IMR-90 (cell line): ENCODE measurements at regions not wholly inside any gene's neighbourhood (a gene's known extent, or its start where the extent isn't known, plus 50 kb on each side); places are given as distances from the start of the nearest gene placed in this dataset.

Source experiments
- ATAC-seq: fragments of 200-7000 bp; cut with Tn5 transposase; 2 replicates; pipeline ENCODE4 v1.9.1; 2020; ENCODE audit warnings: low read depth, mild to moderate bottlenecking, moderate library complexity
- BruUV-seq: library from RNA; stranded (reverse); fragments of 400-500 nt; replicated peaks from 2 replicates; lab custom pipeline; 2021; lab: Mats Ljungman, UMichigan
- CTCF ChIA-PET: fragments of 300-600 bp; formaldehyde crosslinking; extraction: SDS; loops from one replicate; lab custom pipeline; 2021; ENCODE audit warnings: antibody characterized with exemption; lab: Yijun Ruan, JAX
- POLR2A ChIA-PET: fragments of 300-600 bp; sonication (Branson Sonifier 250); formaldehyde crosslinking; loops from one replicate; lab custom pipeline; 2022; ENCODE audit warnings: antibody characterized with exemption; ENCODE audit not compliant: unreplicated experiment; lab: Charles Lee
- DNase-seq: peaks from one replicate; pipeline ENCODE4 v3.0.0; 2013
- H2AFZ ChIP-seq: replicated peaks from 2 replicates; pipeline ENCODE3; 2013; ENCODE audit warnings: low read length, mild to moderate bottlenecking; ENCODE audit not compliant: poor library complexity
- H2AK5ac ChIP-seq: 2 replicates; pipeline ENCODE4 v1.6.1; 2013; ENCODE audit warnings: low read depth, low read length, inconsistent platforms
- H2AK9ac ChIP-seq: replicated peaks from 2 replicates; pipeline ENCODE3; 2013; ENCODE audit warnings: mild to moderate bottlenecking, low read depth, low read length, moderate library complexity; ENCODE audit not compliant: poor library complexity
- H2BK120ac ChIP-seq: 2 replicates; pipeline ENCODE4 v1.6.1; 2013; ENCODE audit warnings: low read depth, low read length, inconsistent platforms
- H2BK15ac ChIP-seq: 3 replicates; pipeline ENCODE4 v1.6.1; 2013; ENCODE audit warnings: low read depth, low read length, inconsistent platforms
- H2BK20ac ChIP-seq: 2 replicates; pipeline ENCODE4 v1.6.1; 2013; ENCODE audit warnings: low read depth, mild to moderate bottlenecking, inconsistent platforms, low read length, moderate library complexity
- H2BK5ac ChIP-seq: 2 replicates; pipeline ENCODE4 v1.6.1; 2013; ENCODE audit warnings: mild to moderate bottlenecking, low read depth, low read length, inconsistent platforms; ENCODE audit not compliant: poor library complexity, severe bottlenecking
- H3K14ac ChIP-seq: replicated peaks from 2 replicates; pipeline ENCODE4 v1.6.1; 2013; ENCODE audit warnings: low read depth, low read length, inconsistent platforms
- H3K18ac ChIP-seq: 2 replicates; pipeline ENCODE4 v1.6.1; 2013; ENCODE audit warnings: low read depth, low read length, control low read depth
- H3K23ac ChIP-seq: 2 replicates; pipeline ENCODE4 v1.6.1; 2013; ENCODE audit warnings: low read depth, low read length, inconsistent platforms
- H3K27ac ChIP-seq: 2 replicates; pipeline ENCODE4 v1.5.1; 2013; ENCODE audit warnings: mild to moderate bottlenecking, control low read depth, low read length; ENCODE audit not compliant: insufficient read depth
- H3K27me3 ChIP-seq: 2 replicates; pipeline ENCODE4 v1.6.1; 2013; ENCODE audit warnings: low read length; ENCODE audit not compliant: control insufficient read depth, insufficient read depth
- H3K36me3 ChIP-seq: 2 replicates; pipeline ENCODE4 v1.6.1; 2013; ENCODE audit warnings: low read length, mixed read lengths; ENCODE audit not compliant: control insufficient read depth, insufficient read depth
- H3K4ac ChIP-seq: 2 replicates; pipeline ENCODE4 v1.6.1; 2013; ENCODE audit warnings: low read depth, low read length, inconsistent platforms
- H3K4me1 ChIP-seq: 2 replicates; pipeline ENCODE4 v1.6.1; 2013; ENCODE audit warnings: low read length, mixed read lengths; ENCODE audit not compliant: control insufficient read depth, insufficient read depth
- H3K4me2 ChIP-seq: 2 replicates; pipeline ENCODE4 v1.6.1; 2013; ENCODE audit warnings: low read depth, mild to moderate bottlenecking, control low read depth, low read length, moderate library complexity
- H3K4me3 ChIP-seq: 2 replicates; pipeline ENCODE4 v1.5.1; 2013; ENCODE audit warnings: low read depth, mild to moderate bottlenecking, control low read depth, low read length, moderate library complexity; ENCODE audit not compliant: insufficient read depth
- H3K56ac ChIP-seq: 2 replicates; pipeline ENCODE4 v1.6.1; 2013; ENCODE audit warnings: low read length, inconsistent platforms; ENCODE audit not compliant: insufficient read depth; ENCODE audit errors: extremely low read depth
- H3K79me1 ChIP-seq, 2 experiments: 2 replicates each; pipeline ENCODE4 v1.6.1; 2013; ENCODE audit warnings: low read length in 2 of 2, inconsistent platforms in 1 of 2, low read depth in 1 of 2
- H3K9ac ChIP-seq: 2 replicates; pipeline ENCODE4 v1.6.1; 2013; ENCODE audit warnings: low read depth, low read length, control low read depth
- H3K9me1 ChIP-seq: 2 replicates; pipeline ENCODE4 v1.6.1; 2013; ENCODE audit warnings: low read length, inconsistent platforms; ENCODE audit not compliant: insufficient read depth
- H3K9me3 ChIP-seq: 2 replicates; pipeline ENCODE4 v1.6.1; 2013; ENCODE audit warnings: low read length; ENCODE audit not compliant: control insufficient read depth, insufficient read depth
- H4K20me1 ChIP-seq: 2 replicates; pipeline ENCODE4 v1.6.1; 2013; ENCODE audit warnings: low read length, inconsistent platforms; ENCODE audit not compliant: insufficient read depth
- H4K5ac ChIP-seq: 2 replicates; pipeline ENCODE4 v1.6.1; 2013; ENCODE audit warnings: mild to moderate bottlenecking, low read depth, low read length, control low read depth
- H4K8ac ChIP-seq, 2 experiments: 2 replicates each; pipeline ENCODE4 v1.6.1; 2013; ENCODE audit warnings: low read depth in 2 of 2, low read length in 2 of 2, control low read depth in 1 of 2, inconsistent platforms in 1 of 2
- H4K91ac ChIP-seq: 2 replicates; pipeline ENCODE4 v1.6.1; 2013; ENCODE audit warnings: low read depth, low read length, inconsistent platforms; ENCODE audit not compliant: insufficient read depth
- CHD1 ChIP-seq: IDR thresholded peaks from 2 replicates; pipeline ENCODE4 v1.6.1; 2012; ENCODE audit warnings: low read depth, low read length, improper control_type of control experiment
- ELK1 ChIP-seq: fragments of 150-350 bp; IDR thresholded peaks from 2 replicates; pipeline ENCODE4 v1.6.1; 2016; ENCODE audit warnings: low read depth, mild to moderate bottlenecking, low read length, moderate library complexity, borderline replicate concordance
- FOS ChIP-seq: fragments of 150-350 bp; IDR thresholded peaks from 2 replicates; pipeline ENCODE4 v1.6.1; 2016; ENCODE audit warnings: low read depth, low read length
- MAZ ChIP-seq: IDR thresholded peaks from 2 replicates; pipeline ENCODE4 v1.6.1; 2012; ENCODE audit warnings: low read depth, mild to moderate bottlenecking, low read length, improper control_type of control experiment, moderate library complexity, borderline replicate concordance
- RFX5 ChIP-seq: IDR thresholded peaks from 2 replicates; pipeline ENCODE4 v1.8.0; 2012; ENCODE audit warnings: low read depth, mild to moderate bottlenecking, low read length, moderate library complexity
- dilution Hi-C: fragments of 300-500 bp; cut with HindIII; formaldehyde crosslinking; loops from one replicate; pipeline ENCODE4 v1.14.3; 2018; ENCODE audit warnings: low sequenced_read_pairs; ENCODE audit not compliant: unreplicated experiment
- in situ Hi-C: fragments of 300-500 bp; cut with MboI; formaldehyde crosslinking; loops from 3 replicates; pipeline ENCODE4 v1.14.3; 2019; ENCODE audit warnings: low sequenced_read_pairs, inconsistent platforms, mixed read lengths
- intact Hi-C: fragments of 100-400 bp; cut with micrococcal nuclease; formaldehyde crosslinking; loops from 2 replicates; pipeline ENCODE4 v1.10.0; 2022

DNA sequence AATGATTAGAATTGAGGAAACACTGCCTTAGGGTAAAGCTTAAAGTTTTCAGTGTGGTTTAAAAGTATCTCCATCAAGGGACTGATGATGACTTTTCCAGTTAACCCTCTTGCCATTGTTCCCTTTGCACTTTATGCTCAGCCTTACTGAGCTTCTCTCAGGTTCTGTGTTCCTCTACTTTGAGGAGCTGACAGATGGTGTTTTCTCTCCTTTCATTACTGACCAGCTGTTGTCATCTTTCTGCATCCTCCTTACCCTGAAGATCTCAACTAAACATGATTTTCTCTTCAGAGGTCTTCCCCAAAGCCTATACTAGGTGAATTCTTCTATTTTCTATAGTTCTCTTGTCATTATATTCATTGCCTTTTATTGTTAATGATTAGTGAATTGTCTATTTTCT is 475.6 kb upstream of the SYNCRIP start:
- dilution Hi-C loops, result no loop called here
- BruUV-seq, result no TSS peak

More for the DNA sequence above, 475.6 kb upstream of the SYNCRIP start:
- Histone ChIP-seq H2BK15ac (no peak overlapping the region), H3K18ac (no peak overlapping the region), H3K56ac (no peak overlapping the region), H3K4me3 (no peak overlapping the region), H2AFZ (no peak overlapping the region), H2BK120ac (no peak overlapping the region), H2AK5ac (no peak overlapping the region), H3K4ac (no peak overlapping the region), H2BK20ac (no peak overlapping the region), H3K27me3 (no peaks in the 10 kb centered on the region), H4K91ac (no peak overlapping the region), H4K20me1 (no peaks in the 10 kb centered on the region), H3K4me1 (no peaks in the 10 kb centered on the region), H4K8ac (no peak overlapping the region), H4K5ac (no peak overlapping the region), H3K9ac (no peak overlapping the region), H3K27ac (no peak overlapping the region), H3K36me3 (no peaks in the 10 kb centered on the region), H3K79me1 (no peaks in the 10 kb centered on the region), H3K4me2 (no peak overlapping the region), H3K9me3 (peaks cover 10% of the 10 kb centered on the region), H3K14ac (no peak overlapping the region), H2BK5ac (no peak overlapping the region), H2AK9ac (no peak overlapping the region), H3K23ac (no peak overlapping the region), H3K9me1 (no peaks in the 10 kb centered on the region)
- CTCF ChIA-PET, result no interaction called here
- no peak for TF ChIP-seq MAZ
- TF ChIP-seq FOS, result no peak
- no peak for TF ChIP-seq ELK1
- TF ChIP-seq RFX5, result no peak
- no peak for TF ChIP-seq CHD1
- in situ Hi-C loops (no loop called here), intact Hi-C loops (no loop called here)
- DNase-seq (no peak), ATAC-seq (no peak)
- POLR2A ChIA-PET, result no interaction called here
